NK-92 treated with Interleukin-12 subunit alpha and Interleukin-12 subunit beta, amount 100 ng/mL, for 24 hours (cell line): ENCODE measurements at regions not wholly inside any gene's neighbourhood (a gene's known extent, or its start where the extent isn't known, plus 50 kb on each side); places are given as distances from the start of the nearest gene placed in this dataset.
"Not testable (repeated sequence)": the region's sequence is repeated elsewhere in the genome, so short reads cannot be mapped to it uniquely, and the experiment has no call there.

Source experiments
- DNase-seq: peaks from one replicate; lab custom pipeline; 2025; lab: John Stamatoyannopoulos, UW

GRCh38 chr9:108041551-108041950 lies 552.0 kb upstream of the KLF4 start:
- no peak for DNase-seq

GRCh38 chr9:108040783-108041182 lies 551.2 kb upstream of the KLF4 start:
- no peak for DNase-seq

- no peak for DNase-seq
Measured at GRCh38 chr9:108039493-108039892, 549.9 kb upstream of the KLF4 start.

GRCh38 chr9:108039012-108039411 lies 549.4 kb upstream of the KLF4 start:
- no peak for DNase-seq

GRCh38 chr9:108035487-108035886 lies 545.9 kb upstream of the KLF4 start:
- no peak for DNase-seq

- DNase-seq = no peak
Measured at GRCh38 chr9:108033976-108034964, 544.7 kb upstream of the KLF4 start.

- not testable (repeated sequence) for DNase-seq
Measured at GRCh38 chr9:108032079-108032478, 542.5 kb upstream of the KLF4 start.

GRCh38 chr9:108031221-108031620 lies 541.7 kb upstream of the KLF4 start:
- DNase-seq = not testable (repeated sequence)

GRCh38 chr9:108026718-108027117 lies 537.1 kb upstream of the KLF4 start:
- DNase-seq = not testable (repeated sequence)

GRCh38 chr9:108024604-108025003 lies 535.0 kb upstream of the KLF4 start:
- no peak for DNase-seq

- no peak for DNase-seq
Measured at GRCh38 chr9:108022246-108022935, 532.8 kb upstream of the KLF4 start.

GRCh38 chr9:108021096-108021710 lies 531.6 kb upstream of the KLF4 start:
- no peak for DNase-seq

GRCh38 chr9:108019821-108020220 lies 530.3 kb upstream of the KLF4 start:
- no peak for DNase-seq

GRCh38 chr9:108017671-108018070 lies 528.1 kb upstream of the KLF4 start:
- no peak for DNase-seq

- DNase-seq = no peak
Measured at GRCh38 chr9:108016446-108016845, 526.9 kb upstream of the KLF4 start.

GRCh38 chr9:108015690-108016089 lies 526.1 kb upstream of the KLF4 start:
- no peak for DNase-seq

GRCh38 chr9:108014353-108014752 lies 524.8 kb upstream of the KLF4 start:
- no peak for DNase-seq

- no peak for DNase-seq
Measured at GRCh38 chr9:108012886-108013665, 523.5 kb upstream of the KLF4 start.

GRCh38 chr9:108012405-108012804 lies 522.8 kb upstream of the KLF4 start:
- no peak for DNase-seq

GRCh38 chr9:108003526-108003925 lies 514.0 kb upstream of the KLF4 start:
- no peak for DNase-seq

GRCh38 chr9:108002371-108002956 lies 512.9 kb upstream of the KLF4 start:
- no peak for DNase-seq
